ENCODE measurements at regions not wholly inside any gene's neighbourhood (a gene's known extent, or its start where the extent isn't known, plus 50 kb on each side); places are given as distances from the start of the nearest gene placed in this dataset.

GRCh38 chr16:35295856-35296255 is 1836.4 kb downstream of the TP53TG3F start:
- POLR2A ChIA-PET, result no interaction called here
- no peak overlapping the region for H3K4me3 ChIP-seq (ENCODE audit: low read depth, low read length)
- CTCF ChIA-PET, result no interaction called here
- no peaks in the 10 kb centered on the region for H3K9me3 ChIP-seq (ENCODE audit: control insufficient read depth, insufficient read depth, low read depth, low read length)
- H3K27ac ChIP-seq (ENCODE audit: extremely low read depth, low read depth, low read length), result no peak overlapping the region
- TF ChIP-seq ZSCAN5A (tag by site-specific recombination; IDR thresholded peaks at IDR 0.05) (no peak), ZFP41 (tag by site-specific recombination; IDR thresholded peaks at IDR 0.05; ENCODE audit: borderline replicate concordance) (no peak), ZNF521 (tag by site-specific recombination; IDR thresholded peaks at IDR 0.05) (no peak), ZNF175 (tag by site-specific recombination; IDR thresholded peaks at IDR 0.05) (no peak), ZNF274 (IDR thresholded peaks at IDR 0.05; ENCODE audit: low read length) (no peak), ZNF274 (tag by site-specific recombination; IDR thresholded peaks at IDR 0.05; ENCODE audit: borderline replicate concordance) (no peak), GLIS1 (tag by site-specific recombination; IDR thresholded peaks at IDR 0.05) (no peak), ZBTB49 (tag by site-specific recombination; IDR thresholded peaks at IDR 0.05; ENCODE audit: low read depth) (no peak), ZSCAN18 (tag by site-specific recombination; IDR thresholded peaks at IDR 0.05) (no peak), ZNF302 (tag by site-specific recombination; IDR thresholded peaks at IDR 0.05; ENCODE audit: low read depth) (no peak), ZNF623 (tag by site-specific recombination; IDR thresholded peaks at IDR 0.05) (no peak), ZBTB21 (tag by site-specific recombination; IDR thresholded peaks at IDR 0.05) (no peak)
- H3K4me1 ChIP-seq (ENCODE audit: control insufficient read depth, insufficient read depth, low read length), result no peaks in the 10 kb centered on the region
- H3K36me3 ChIP-seq (ENCODE audit: control insufficient read depth in 2 of 2, insufficient read depth in 1 of 2, low read length in 2 of 2), result no peaks in the 10 kb centered on the region

- H3K36me3 ChIP-seq (ENCODE audit: control insufficient read depth in 2 of 2, insufficient read depth in 1 of 2, low read length in 2 of 2), result no peaks in the 10 kb centered on the region
- no peak for TF ChIP-seq ZNF184 (tag by site-specific recombination; IDR thresholded peaks at IDR 0.05)
- TF ChIP-seq HOXC10 (CRISPR knock-in tag; IDR thresholded peaks at IDR 0.05), result no peak
- no peak for TF ChIP-seq SP3 (tag by site-specific recombination; IDR thresholded peaks at IDR 0.05)
- no peak for TF ChIP-seq ZNF692 (tag by site-specific recombination; IDR thresholded peaks at IDR 0.05)
- ChIA-PET POLR2A (no interaction called here), CTCF (no interaction called here)
- H3K27ac ChIP-seq (ENCODE audit: extremely low read depth, low read depth, low read length), result no peak overlapping the region
- H3K4me1 ChIP-seq (ENCODE audit: control insufficient read depth, insufficient read depth, low read length), result no peaks in the 10 kb centered on the region
- H3K4me3 ChIP-seq (ENCODE audit: low read depth, low read length), result no peak overlapping the region
- H3K9me3 ChIP-seq (ENCODE audit: control insufficient read depth, insufficient read depth, low read depth, low read length), result no peaks in the 10 kb centered on the region
These were observed 1837.7 kb downstream of the TP53TG3F start for GRCh38 chr16:35296962-35297653.
